ENCODE measurements at regions not wholly inside any gene's neighbourhood (a gene's known extent, or its start where the extent isn't known, plus 50 kb on each side); places are given as distances from the start of the nearest gene placed in this dataset.
"Not testable (repeated sequence)": the region's sequence is repeated elsewhere in the genome, so short reads cannot be mapped to it uniquely, and the experiment has no call there.

DNA sequence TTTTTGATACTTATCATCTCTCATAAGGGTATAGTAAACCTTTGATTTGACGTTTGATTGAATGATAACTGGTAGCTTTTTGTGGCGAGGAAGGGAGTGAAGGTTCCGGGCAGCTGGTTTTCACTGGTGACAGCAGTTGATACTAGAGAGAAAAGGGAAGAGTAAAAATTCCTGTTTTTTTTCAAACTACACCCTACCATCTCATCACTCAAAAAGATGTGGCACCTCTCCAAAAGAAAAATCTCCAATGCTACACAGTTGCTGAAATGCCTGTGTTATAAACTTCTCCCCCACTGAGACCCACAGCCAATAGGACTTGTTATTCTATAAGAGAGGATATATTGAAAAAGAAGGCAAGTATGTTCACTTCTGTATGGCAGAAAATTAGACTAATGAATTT is 154.0 kb downstream of the MAIP1 start:
- WGBS, 2 donors (ENCODE audit: extremely low coverage in 2 of 2, insufficient read length in 2 of 2, insufficient replicate concordance in 1 of 2): no CpG with 5 or more reads among the region's 3 CpGs
- Histone ChIP-seq H3K18ac (ENCODE audit: low read length) (no peak overlapping the region), H3K9me3 (replicated peaks in 1 of 2; ENCODE audit: control insufficient read depth in 2 of 2, insufficient read depth in 1 of 2, low read depth in 1 of 2, low read length in 2 of 2) (no peaks in the 10 kb centered on the region), H3K9ac (ENCODE audit: low read depth, low read length, poor library complexity) (no peak overlapping the region), H3K4me2 (ENCODE audit: insufficient read depth, low read length, poor library complexity, severe bottlenecking) (no peak overlapping the region), H2AK5ac (ENCODE audit: low read depth, low read length) (no peak overlapping the region), H4K91ac (ENCODE audit: low read depth, low read length, poor library complexity) (no peak overlapping the region), H3K23ac (ENCODE audit: low read depth, low read length, poor library complexity) (no peak overlapping the region), H2BK15ac (ENCODE audit: low read length) (no peak overlapping the region), H3K4ac (ENCODE audit: low read length) (no peak overlapping the region), H3K4me1 (ENCODE audit: control insufficient read depth in 2 of 2, insufficient read depth in 1 of 2, low read depth in 1 of 2, low read length in 2 of 2) (peaks cover 0 to 2% of the 10 kb centered on the region in 2 donors), H3K27me3 (ENCODE audit: control insufficient read depth in 3 of 3, insufficient read depth in 3 of 3, low read depth in 1 of 3, low read length in 3 of 3) (no peaks in the 10 kb centered on the region), H2AFZ (ENCODE audit: low read length) (no peak overlapping the region), H3K4me3 (ENCODE audit: low read length in 2 of 2) (no peak overlapping the region), H2BK120ac (ENCODE audit: low read depth, low read length) (no peak overlapping the region), H2BK12ac (ENCODE audit: low read length) (no peak overlapping the region), H4K8ac (ENCODE audit: low read depth, low read length) (no peak overlapping the region), H3K27ac (replicated peaks; ENCODE audit: low read length) (no peak overlapping the region), H3K14ac (ENCODE audit: low read length) (no peak overlapping the region), H3K79me1 (ENCODE audit: low read depth, low read length) (no peaks in the 10 kb centered on the region), H2BK5ac (ENCODE audit: low read length) (no peak overlapping the region), H3K36me3 (replicated peaks in 1 of 2; ENCODE audit: control insufficient read depth in 2 of 2, insufficient read depth in 2 of 2, low read length in 2 of 2) (no peaks in the 10 kb centered on the region)
- no peak for DNase-seq (ENCODE audit: low spot score)

DNA sequence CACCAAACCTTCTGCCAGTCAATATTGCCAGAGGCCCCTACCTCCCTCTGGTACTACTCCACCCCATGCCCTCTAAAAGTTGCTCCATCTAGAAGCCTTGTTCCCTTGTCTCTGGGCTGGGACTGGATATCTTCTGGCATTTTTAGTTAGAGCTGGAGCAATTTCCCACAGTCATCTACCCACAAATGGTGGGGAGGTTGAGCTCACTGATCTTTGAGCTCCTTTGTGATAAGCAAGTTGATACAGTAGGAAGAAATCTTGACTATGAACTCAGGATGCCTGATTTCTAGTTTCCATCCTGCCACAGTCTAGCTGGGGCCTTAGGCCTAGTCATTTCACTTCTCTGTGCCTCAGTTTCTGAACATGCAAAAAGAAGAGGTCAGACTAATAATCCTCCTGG is 155.0 kb downstream of the MAIP1 start:
- Histone ChIP-seq H2BK5ac (ENCODE audit: low read length) (no peak overlapping the region), H3K36me3 (replicated peaks in 1 of 2; ENCODE audit: control insufficient read depth in 2 of 2, insufficient read depth in 2 of 2, low read length in 2 of 2) (no peaks in the 10 kb centered on the region), H3K79me1 (ENCODE audit: low read depth, low read length) (no peaks in the 10 kb centered on the region), H3K9ac (ENCODE audit: low read depth, low read length, poor library complexity) (no peak overlapping the region), H2AFZ (ENCODE audit: low read length) (no peak overlapping the region), H3K27me3 (ENCODE audit: control insufficient read depth in 3 of 3, insufficient read depth in 3 of 3, low read depth in 1 of 3, low read length in 3 of 3) (no peaks in the 10 kb centered on the region), H2BK12ac (ENCODE audit: low read length) (no peak overlapping the region), H3K18ac (ENCODE audit: low read length) (no peak overlapping the region), H2BK120ac (ENCODE audit: low read depth, low read length) (no peak overlapping the region), H3K9me3 (replicated peaks in 1 of 2; ENCODE audit: control insufficient read depth in 2 of 2, insufficient read depth in 1 of 2, low read depth in 1 of 2, low read length in 2 of 2) (no peaks in the 10 kb centered on the region), H3K4me2 (ENCODE audit: insufficient read depth, low read length, poor library complexity, severe bottlenecking) (no peak overlapping the region), H3K23ac (ENCODE audit: low read depth, low read length, poor library complexity) (no peak overlapping the region), H3K4me1 (ENCODE audit: control insufficient read depth in 2 of 2, insufficient read depth in 1 of 2, low read depth in 1 of 2, low read length in 2 of 2) (peaks cover 0 to 2% of the 10 kb centered on the region in 2 donors), H2AK5ac (ENCODE audit: low read depth, low read length) (no peak overlapping the region), H3K14ac (ENCODE audit: low read length) (no peak overlapping the region), H4K8ac (ENCODE audit: low read depth, low read length) (no peak overlapping the region), H4K91ac (ENCODE audit: low read depth, low read length, poor library complexity) (no peak overlapping the region), H2BK15ac (ENCODE audit: low read length) (no peak overlapping the region), H3K4ac (ENCODE audit: low read length) (no peak overlapping the region), H3K27ac (replicated peaks; ENCODE audit: low read length) (no peak overlapping the region), H3K4me3 (ENCODE audit: low read length in 2 of 2) (no peak overlapping the region)
- DNase-seq (ENCODE audit: low spot score): no peak

DNA sequence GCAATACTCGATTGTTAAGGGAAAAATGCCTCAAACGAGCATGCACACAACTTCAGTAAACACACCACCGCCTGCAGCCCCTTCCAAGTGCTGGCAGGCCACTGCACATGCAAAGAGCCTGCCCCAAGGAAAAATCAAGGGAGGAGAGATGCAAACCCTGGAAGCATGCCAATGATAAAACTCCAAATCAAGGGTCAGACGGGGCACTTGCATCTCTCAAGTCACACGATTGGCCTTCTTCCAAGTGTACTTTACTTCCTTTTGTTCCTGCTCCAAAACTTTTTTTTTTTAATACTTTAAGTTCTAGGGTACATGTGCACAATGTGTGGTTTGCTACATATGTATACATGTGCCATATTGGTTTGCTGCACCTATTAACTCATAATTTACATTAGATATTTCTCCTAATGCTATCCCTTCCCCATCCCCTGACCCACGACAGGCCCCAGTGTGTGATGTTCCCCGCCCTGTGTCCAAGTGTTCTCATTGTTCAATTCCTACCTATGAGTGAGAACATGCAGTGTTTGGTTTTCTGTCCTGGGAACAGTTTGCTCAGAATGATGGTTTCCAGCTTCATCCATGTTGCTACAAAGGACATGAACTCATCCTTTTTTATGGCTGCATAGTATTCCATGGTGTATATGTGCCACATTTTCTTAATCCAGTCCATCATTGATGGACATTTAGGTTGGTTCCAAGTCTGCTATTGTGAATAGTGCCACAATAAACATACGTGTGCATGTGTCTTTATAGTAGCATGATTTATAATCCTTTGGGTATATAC is 157.8 kb downstream of the MAIP1 start:
- not testable (repeated sequence) for H2BK12ac ChIP-seq (ENCODE audit: low read length); H3K14ac ChIP-seq (ENCODE audit: low read length); H3K36me3 ChIP-seq (replicated peaks in 1 of 2; ENCODE audit: control insufficient read depth in 2 of 2, insufficient read depth in 2 of 2, low read length in 2 of 2); H2BK5ac ChIP-seq (ENCODE audit: low read length); H4K8ac ChIP-seq (ENCODE audit: low read depth, low read length); H2BK120ac ChIP-seq (ENCODE audit: low read depth, low read length); H3K27ac ChIP-seq (replicated peaks; ENCODE audit: low read length); H2AK5ac ChIP-seq (ENCODE audit: low read depth, low read length); H2BK15ac ChIP-seq (ENCODE audit: low read length); H3K18ac ChIP-seq (ENCODE audit: low read length); H3K79me1 ChIP-seq (ENCODE audit: low read depth, low read length); H3K27me3 ChIP-seq (ENCODE audit: control insufficient read depth in 3 of 3, insufficient read depth in 3 of 3, low read depth in 1 of 3, low read length in 3 of 3); H3K4me1 ChIP-seq (ENCODE audit: control insufficient read depth in 2 of 2, insufficient read depth in 1 of 2, low read depth in 1 of 2, low read length in 2 of 2); H3K4ac ChIP-seq (ENCODE audit: low read length); H4K91ac ChIP-seq (ENCODE audit: low read depth, low read length, poor library complexity); H3K4me2 ChIP-seq (ENCODE audit: insufficient read depth, low read length, poor library complexity, severe bottlenecking); H3K9ac ChIP-seq (ENCODE audit: low read depth, low read length, poor library complexity); H2AFZ ChIP-seq (ENCODE audit: low read length); H3K9me3 ChIP-seq (replicated peaks in 1 of 2; ENCODE audit: control insufficient read depth in 2 of 2, insufficient read depth in 1 of 2, low read depth in 1 of 2, low read length in 2 of 2); H3K23ac ChIP-seq (ENCODE audit: low read depth, low read length, poor library complexity); DNase-seq (ENCODE audit: low spot score); H3K4me3 ChIP-seq (ENCODE audit: low read length in 2 of 2)
- WGBS, 2 donors (ENCODE audit: extremely low coverage in 2 of 2, insufficient read length in 2 of 2, insufficient replicate concordance in 1 of 2): no CpG with 5 or more reads among the region's 8 CpGs

DNA sequence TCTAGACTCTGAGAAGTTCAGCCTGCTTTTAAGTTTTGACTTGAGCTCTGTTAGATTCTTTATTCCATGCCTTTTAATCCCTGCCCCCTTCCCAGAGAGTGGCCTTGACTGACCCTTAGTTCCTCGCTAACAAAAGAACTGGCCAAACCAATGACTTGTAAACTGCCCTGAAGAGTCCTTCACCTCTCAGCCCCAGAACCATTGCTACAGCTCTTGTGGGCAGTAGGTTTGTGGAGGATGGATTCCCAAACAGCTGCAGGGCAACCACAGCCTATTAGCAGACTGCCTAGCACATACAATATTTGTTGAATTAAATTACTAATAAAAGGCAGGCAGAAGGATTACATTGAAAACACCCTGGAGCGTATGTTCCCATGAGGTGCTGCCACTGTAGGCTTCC is 163.9 kb downstream of the MAIP1 start:
- Histone ChIP-seq H3K4me1 (ENCODE audit: control insufficient read depth in 2 of 2, insufficient read depth in 1 of 2, low read depth in 1 of 2, low read length in 2 of 2) (peaks cover 0 to 6% of the 10 kb centered on the region in 2 donors), H3K4me2 (ENCODE audit: insufficient read depth, low read length, poor library complexity, severe bottlenecking) (no peak overlapping the region), H3K4me3 (ENCODE audit: low read length in 2 of 2) (no peak overlapping the region), H4K8ac (ENCODE audit: low read depth, low read length) (no peak overlapping the region), H3K9me3 (replicated peaks in 1 of 2; ENCODE audit: control insufficient read depth in 2 of 2, insufficient read depth in 1 of 2, low read depth in 1 of 2, low read length in 2 of 2) (no peaks in the 10 kb centered on the region), H3K14ac (ENCODE audit: low read length) (no peak overlapping the region), H2BK120ac (ENCODE audit: low read depth, low read length) (no peak overlapping the region), H3K27me3 (ENCODE audit: control insufficient read depth in 3 of 3, insufficient read depth in 3 of 3, low read depth in 1 of 3, low read length in 3 of 3) (no peaks in the 10 kb centered on the region), H3K9ac (ENCODE audit: low read depth, low read length, poor library complexity) (no peak overlapping the region), H2BK12ac (ENCODE audit: low read length) (no peak overlapping the region), H3K4ac (ENCODE audit: low read length) (no peak overlapping the region), H4K91ac (ENCODE audit: low read depth, low read length, poor library complexity) (no peak overlapping the region), H3K79me1 (ENCODE audit: low read depth, low read length) (no peaks in the 10 kb centered on the region), H3K18ac (ENCODE audit: low read length) (no peak overlapping the region), H3K36me3 (replicated peaks in 1 of 2; ENCODE audit: control insufficient read depth in 2 of 2, insufficient read depth in 2 of 2, low read length in 2 of 2) (no peaks in the 10 kb centered on the region), H2AFZ (ENCODE audit: low read length) (peak overlapping the region; percentile 8), H3K23ac (ENCODE audit: low read depth, low read length, poor library complexity) (no peak overlapping the region), H2BK5ac (ENCODE audit: low read length) (no peak overlapping the region), H2BK15ac (ENCODE audit: low read length) (no peak overlapping the region), H2AK5ac (ENCODE audit: low read depth, low read length) (no peak overlapping the region), H3K27ac (replicated peaks; ENCODE audit: low read length) (no peak overlapping the region)
- no peak for DNase-seq (ENCODE audit: low spot score)
- WGBS, 2 donors (ENCODE audit: extremely low coverage in 2 of 2, insufficient read length in 2 of 2, insufficient replicate concordance in 1 of 2): no CpG with 5 or more reads among the region's 2 CpGs

All from neuronal stem cell (in vitro differentiated cells).